Activated CD4-positive, alpha-beta T cell treated with anti-CD3 and anti-CD28 coated beads, Interleukin-2, amount 50 U/mL, for 1 hour (primary cell): ENCODE measurements at regions not wholly inside any gene's neighbourhood (a gene's known extent, or its start where the extent isn't known, plus 50 kb on each side); places are given as distances from the start of the nearest gene placed in this dataset.

Source experiments
- DNase-seq: peaks from one replicate; pipeline ENCODE4 v3.0.0-alpha.2; 2020

DNA sequence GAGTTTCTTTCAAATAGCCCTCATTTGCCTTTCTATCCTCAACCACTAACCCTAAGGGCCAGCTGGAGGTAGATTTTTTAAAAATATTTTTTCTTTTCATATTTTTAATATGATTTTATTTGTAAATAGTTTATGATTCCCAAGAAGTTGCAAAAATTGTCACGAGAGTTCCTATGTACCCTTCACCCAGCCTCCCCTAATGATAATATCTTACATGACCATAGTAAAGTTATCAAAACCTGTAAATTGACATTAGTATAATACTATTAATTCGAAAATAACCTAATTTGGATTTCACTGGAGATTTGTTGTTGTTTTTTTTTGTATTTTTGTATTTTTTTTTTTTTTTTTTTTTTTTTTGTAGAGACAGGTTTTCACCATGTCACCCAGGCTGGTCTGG, 495.5 kb downstream of the MIAT start:
- no peak for DNase-seq

DNA sequence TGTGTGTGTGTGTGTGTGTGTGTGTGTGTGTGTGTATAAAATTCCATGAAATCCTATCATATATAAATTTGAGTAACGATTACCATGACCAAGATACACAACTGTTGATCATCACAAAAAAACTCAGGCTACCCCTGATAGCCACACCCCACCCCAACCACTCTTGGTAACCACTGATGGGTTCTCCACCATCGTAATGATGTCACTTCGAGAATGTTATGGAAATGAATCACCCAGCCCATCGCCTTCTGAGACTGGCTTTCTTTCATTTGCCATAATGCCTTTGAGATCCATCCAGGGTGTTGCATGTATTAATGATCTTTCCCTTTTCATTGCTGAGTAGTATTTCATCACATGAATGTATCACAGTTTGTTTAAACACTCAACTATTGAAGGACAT, 496.0 kb downstream of the MIAT start:
- DNase-seq: no peak

DNA sequence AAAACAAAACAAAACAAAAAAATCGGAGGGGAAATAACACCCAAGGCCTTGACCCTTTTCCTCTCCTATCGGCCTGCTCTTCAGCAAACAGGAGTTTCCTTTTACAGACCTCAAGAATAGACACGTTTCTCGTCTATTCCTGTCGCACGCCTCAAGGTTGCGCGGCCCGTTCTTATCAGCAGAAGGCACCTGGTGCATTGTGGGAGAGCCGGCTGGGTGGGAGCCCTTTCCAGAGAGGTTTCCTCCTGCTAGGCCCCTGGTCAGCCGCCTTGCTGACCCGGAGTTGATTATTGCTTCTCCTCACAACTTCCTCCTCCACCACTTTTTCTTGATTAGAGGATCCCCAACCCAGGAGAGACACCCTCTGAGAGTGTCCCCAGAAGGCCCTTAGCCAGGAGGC, 497.3 kb downstream of the MIAT start:
- no peak for DNase-seq

DNA sequence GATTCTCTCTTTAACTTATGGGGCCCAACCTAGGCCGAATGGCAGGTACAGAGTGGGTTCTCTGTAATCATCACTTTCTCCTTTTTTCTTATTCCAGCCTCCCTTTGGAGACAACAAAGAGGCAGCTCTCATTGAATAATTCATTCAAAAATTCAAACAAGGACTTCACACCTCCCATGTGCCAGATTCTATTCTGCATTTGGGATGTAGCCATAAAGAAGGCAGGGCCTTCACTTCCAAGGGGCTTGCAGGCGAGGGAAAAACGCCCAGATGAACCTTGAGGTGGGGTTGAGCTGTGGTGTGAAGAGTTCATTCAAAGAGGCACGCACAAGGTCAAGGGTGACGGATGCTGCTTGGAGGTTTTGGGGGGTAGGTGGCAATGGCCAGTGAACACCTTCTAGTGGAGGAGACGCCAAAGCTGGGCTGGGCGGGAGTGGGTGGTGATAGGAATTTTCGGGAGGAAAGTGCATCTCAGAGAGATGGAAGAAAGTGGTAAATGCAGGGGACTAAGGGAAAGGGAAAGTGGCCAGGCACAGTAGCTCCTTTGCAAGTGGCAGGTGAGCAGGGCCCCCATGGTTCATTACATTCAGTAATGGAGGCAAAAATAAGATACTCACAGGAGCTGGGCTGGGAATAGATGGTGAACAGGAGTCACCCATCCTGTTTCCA, 499.6 kb downstream of the MIAT start:
- DNase-seq: no peak

DNA sequence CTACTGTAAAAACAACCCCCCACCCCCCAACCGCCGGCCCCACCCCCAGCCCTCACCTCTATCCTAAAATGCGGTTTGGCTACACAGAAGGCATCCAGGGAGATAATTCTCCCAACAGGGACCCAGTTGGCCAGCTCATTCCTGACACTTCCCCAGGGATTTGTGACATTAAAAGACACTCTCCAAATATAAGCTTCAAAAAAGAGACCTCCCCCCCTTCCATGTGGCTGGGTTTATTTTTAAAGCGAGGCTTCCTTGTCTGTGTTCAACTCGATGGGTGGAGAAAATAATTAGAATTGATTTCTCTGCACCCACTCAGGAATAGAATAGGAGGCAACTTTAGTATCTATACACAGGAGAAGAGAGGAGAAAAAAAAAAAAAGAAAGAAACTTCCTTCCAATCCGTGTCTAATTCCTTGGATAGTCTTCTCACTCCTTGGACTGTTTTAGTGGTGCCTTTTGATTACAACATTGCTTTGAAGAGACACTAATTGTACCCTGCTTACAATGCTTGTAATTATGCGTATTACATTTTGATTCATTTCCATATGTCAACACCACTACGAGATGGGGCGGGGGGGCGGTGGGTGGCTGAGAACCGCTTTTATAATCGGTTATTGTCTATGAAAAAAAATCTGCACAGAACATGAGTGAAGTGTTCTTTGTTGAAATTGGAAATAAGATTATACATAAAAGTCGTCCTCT, 500.4 kb downstream of the MIAT start:
- no peak for DNase-seq

DNA sequence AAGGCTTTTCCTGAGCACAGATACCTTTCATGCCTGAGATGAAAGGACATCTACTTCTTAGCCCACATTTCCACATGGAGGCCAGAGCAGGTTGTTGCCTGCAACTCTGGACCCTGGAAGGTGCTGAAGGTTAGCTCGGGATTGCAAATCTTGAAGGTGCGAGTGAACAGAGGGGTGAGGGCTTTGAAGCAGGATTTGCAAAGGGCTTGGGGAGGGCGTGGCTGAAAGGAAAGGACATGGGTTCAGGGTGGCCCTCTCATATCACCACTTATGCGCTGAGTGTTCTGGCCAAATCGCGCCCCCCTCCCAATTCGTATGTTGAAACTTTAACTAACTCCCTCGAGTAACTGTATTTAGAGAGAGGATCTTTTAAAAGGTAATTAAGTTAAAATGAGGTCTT, 501.6 kb downstream of the MIAT start:
- DNase-seq: no peak

DNA sequence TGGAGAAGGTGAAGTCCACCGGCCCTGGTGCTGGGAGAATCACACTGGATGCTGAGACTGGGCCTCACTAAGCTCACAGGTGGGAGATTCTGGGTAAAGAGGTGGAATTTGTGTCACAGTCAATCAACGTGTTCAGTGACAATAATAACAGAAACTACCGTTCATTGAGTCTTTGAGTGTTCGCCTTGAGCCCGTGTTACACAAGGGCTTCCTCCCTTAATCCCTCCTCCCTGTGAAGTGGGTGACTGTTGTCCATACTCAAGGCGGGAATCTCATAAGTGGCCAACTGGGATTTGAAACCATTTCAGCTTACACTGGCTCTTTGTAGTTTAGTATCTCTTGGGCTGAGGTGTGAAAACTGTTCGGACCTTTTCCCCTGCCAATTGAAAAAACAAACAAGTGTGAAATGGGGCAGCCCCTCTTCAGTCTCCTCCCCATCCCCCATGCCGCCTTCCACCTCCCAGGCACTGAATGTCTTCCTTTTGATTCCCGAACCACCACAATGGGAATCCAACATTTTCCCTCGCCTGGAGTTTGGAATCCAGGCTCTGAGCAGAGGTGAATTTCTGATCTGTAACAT, 502.4 kb downstream of the MIAT start:
- no peak for DNase-seq

DNA sequence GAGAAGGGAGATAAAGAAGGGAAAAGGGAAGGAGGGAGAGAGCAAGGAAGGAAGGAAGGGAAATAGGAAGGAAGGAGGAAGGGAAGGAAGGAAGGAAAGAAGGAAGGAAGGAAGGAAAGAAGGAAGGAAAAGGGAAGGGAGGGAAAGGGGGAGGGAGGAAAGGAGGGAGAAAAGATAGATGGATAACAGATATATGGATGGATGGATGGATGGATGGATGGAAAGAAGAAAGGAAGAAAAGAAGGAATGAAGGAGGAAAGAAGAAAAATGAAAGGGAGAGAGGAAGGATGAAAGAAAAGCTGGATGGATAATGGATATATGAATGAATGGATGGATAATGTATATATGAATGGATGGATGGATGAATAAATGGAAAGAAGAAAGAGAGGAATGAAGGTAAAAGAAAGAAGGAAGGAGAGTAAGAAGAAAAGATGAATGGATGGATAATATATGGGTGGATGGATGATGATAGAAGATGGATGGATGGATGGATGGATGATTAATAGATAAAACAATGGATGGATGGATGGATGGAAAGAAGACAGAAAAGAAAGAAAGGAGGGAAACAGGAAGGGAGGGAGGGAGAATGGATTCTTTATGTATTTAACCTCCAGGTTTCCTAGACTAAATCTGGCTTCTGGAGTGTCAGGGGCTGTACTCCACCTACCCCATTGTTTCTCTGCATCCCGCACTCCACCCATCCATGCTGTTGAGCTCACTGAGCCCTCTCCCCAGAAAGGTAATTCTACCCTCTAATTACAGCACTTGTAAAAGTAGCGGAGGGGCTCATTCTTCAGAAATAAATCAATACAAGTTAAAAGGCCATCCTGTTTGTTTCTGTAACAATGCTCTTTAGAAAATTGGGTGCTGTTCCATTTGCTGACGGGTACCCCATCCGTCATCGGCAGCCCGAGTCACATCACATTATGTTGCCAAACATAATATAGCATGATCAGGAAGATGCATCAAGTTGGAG, 506.1 kb downstream of the MIAT start:
- DNase-seq: no peak

DNA sequence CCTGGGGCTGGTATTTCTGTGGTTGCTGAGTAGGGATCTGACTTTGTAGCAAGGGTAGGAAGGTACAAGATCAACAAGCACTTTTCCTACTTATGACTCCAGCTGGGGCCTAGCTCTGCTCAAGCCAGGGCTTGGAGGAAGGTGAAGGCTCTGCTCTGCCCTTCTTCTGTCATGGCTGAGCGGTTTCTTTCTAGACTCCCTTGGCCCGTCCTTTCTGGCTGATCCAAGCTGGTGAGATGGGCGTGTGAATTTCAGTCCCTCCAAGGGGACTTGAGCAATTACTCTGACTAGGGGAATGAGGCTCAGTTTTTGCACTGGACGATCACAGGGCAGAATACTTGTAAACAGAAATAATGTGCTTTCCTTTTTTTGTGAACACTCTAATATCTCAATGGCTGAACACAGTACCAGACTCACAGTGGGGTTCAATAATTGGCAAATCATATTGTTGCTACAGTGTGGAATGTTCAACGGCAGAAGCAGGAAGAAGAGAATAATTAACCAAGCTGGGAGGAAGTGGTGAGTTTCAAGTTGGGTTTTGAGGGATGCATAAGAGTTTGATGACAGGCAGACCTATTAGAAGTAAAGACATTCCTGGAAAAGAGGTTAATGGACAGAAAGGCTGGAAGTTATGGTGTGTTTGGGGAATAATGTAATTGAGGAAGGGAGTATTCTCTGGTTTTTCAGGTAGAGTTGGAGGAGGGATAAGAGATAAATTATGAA, 507.6 kb downstream of the MIAT start:
- DNase-seq: no peak

DNA sequence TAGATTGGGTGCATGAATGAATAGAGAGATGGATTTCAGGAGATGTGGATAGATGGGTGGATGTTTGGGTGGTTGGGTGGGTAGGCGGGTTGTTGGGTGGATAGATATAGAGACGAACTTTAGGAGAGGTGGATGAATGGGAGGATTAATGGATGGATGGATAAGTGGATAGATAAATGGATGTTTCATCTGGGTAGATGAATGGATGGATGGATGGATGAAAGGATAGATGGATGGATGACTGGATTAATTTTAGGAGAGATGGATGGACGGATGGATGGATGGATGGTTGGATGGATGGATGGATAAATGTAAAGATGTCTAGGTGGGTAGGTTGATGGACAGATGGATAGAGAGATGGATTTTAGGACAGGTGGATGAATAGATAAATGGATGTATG, 511.3 kb downstream of the MIAT start:
- DNase-seq: no peak

DNA sequence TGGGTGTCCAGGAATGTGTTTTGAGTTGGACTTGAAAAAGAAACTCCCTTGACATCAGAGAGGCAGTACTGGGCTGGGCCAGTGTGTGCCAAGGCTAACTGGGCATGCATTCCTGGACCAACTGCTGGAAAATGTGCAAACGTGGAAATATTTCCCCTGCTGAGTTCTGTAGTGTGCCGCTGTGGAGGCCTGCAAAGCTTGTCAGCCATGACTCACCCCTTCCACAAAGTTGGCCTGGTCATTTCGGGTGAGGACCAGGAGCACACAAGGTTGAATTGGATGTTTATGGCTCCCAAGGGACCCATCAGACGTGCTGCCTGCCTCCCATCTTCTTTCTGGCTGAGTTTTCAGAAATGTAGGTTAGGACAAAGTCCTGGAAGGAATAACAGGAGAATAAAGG, 513.1 kb downstream of the MIAT start:
- no peak for DNase-seq

DNA sequence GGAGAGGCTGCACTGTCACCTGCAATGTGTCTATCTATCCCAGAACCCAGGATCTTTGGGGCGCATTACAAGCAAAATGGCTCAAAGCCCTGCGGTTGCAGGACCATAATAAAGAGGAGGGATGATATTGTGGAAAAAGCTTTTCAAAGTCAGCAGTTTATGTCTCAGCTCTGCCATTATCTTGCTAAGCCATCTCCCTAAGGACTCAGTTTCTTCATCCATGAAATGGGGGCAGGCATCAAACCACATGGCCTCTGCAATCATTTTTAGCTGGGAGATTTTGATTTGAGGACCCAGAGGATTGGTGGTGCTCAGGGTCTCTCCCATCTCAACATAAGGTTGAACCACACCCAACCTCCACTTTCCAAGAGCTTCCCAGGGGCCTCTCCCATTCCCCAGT, 513.8 kb downstream of the MIAT start:
- DNase-seq: no peak

DNA sequence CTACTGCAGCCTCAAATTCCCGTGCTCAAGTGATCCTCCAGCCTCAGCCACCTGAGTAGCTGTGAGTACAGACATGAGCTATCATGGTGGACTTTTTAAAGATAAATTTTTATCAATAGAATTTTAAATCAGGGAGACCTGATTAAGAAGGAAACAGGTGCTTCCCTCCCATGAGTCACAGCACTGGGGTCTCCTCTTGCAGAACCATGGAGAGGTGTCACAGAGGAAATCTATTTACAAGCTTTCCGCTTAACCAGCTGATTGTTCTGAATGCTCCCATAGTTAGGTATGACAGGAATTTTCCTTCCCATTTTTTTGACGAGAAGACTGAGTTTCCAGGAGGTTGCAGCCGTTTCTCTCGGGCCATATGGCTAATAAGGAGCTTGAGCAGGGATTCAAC, 516.1 kb downstream of the MIAT start:
- DNase-seq: no peak

DNA sequence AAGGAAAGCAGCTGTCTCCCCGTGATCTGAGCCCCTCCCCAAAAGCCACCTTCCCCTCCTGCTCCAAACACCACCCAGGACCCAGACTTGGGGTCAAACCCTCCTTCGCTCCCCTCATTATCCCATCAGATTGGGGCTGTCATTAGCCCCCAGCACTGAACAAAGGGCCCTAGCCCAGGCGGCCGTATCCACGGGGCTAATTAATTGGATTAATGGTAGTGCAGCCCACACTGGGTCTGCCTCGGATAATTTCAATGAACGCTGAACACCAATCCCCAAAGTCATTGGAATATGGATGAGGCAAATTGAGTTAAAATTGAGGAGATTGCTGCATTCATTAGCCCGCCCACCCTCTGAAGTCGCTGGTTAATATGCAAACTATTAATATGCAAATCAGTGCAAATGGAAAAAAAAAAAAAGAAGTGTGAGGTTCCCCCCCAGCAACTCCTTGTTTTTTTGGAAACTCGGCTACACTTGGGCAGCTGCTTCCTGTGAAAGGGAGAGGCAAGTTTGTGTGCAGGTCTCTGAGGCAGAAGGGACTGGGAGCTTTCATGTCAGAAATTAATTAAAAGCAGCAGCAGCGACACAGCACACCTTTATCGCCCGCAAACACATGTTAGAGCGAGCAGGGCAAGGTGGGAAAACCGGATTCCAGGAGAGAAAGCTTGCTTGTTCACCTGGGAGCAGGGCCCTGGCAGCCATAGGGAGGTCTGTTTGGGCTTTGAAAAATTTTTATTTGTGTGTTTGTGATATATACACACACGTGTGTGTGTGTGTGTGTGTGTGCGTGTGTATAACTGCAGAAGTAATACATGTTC, 517.8 kb downstream of the MIAT start:
- DNase-seq: no peak

DNA sequence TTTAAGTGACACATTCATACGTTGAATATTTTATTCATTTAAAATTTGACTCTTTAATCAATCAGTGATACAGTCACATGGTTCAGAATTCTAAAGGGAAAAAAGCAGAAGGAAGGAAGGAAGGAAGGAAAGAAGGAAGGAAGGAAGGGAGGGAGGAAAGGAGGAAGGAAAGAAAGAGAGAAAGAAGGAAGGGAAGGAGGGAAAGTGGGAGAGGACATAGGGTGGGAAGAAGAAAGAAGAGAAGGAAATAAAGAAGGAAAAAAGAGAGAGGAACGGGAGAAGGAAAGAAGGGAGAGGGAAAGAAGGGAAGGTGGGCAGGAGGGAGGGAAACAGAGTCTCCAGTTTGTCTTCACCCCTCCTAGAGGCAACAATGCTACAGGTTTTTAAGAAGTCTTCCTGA, 518.6 kb downstream of the MIAT start:
- DNase-seq: no peak

DNA sequence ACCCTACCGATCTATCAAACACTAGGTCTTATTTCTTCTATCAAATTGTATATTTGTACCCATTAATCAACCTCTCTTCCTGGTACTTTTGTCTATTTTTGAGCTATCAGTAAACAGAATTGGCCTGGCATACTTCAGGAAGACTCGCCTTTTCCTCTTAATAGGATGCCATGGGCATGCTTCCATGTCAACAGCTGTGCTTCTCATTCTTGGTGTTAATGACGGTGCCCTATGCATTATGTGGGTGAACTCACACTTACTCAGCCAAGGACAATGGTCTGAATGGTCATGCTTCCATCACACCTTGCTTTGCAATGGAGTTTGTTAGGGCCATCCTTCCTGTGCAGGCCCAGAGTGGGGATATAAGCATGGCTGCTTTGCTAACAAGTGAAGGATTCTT, 521.8 kb downstream of the MIAT start:
- no peak for DNase-seq

DNA sequence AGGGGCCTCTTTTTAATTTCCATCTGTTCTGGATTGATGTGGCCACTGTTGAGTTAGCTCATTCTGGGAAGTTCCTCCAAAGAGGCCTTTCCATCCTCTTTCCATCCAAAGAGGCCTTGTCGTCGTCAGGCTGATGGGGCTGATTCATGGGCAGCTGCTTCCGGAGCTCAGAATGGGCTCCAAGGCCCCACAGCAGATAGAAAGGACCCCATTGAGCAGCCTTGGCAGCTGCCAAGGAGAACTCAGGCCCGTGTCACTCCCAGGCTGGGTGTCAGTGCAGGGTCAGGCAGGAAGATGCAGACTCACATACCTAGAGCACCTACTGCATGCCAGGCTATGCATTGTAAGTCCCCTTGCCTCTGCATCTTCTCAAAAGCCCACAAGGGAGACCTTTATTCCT, 524.1 kb downstream of the MIAT start:
- no peak for DNase-seq

DNA sequence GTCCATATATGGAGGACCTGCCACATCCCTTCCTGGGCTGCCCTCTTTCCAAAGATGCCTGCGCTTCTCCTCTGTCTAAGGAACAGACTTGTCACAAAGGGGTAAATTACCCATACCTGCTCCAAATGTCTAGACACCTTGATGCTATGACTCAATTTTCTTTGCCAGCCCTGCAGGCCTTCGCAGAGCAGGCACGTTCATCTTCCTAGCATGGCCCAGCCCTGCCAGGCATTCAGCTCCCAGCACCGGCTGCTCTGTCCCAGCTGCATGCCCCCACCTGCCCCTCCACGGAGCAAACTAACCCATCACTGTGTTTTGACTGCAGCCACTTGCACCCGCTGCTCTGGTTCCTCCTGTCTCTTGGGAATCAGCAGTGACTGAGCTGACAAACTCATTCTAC, 526.1 kb downstream of the MIAT start:
- no peak for DNase-seq

DNA sequence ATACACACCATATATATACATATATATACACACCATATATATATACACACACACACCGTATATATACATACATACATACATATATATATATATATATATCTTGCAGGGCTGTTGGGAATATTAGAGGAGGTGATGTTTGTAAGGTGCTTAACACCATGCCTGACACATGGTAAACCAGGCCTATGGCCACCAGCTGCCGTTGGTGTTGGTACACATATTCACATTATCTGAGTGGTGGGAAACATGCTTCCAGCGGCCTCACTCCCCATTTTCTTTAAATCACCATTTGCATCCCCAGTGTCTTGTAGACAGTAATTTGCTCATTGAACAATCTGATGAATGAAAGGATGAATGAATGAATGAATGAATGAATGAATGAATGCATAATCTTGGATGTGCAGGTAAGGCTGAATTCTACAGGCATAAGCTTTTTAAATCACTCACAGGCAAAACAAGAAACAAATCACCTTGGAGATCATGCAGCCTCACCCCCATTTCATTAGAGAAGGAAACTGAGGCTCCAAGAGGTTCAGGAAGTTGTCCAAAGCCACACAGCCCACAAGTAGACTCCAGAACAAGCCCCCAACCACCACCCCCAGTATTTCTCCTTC, 527.8 kb downstream of the MIAT start:
- DNase-seq: no peak

DNA sequence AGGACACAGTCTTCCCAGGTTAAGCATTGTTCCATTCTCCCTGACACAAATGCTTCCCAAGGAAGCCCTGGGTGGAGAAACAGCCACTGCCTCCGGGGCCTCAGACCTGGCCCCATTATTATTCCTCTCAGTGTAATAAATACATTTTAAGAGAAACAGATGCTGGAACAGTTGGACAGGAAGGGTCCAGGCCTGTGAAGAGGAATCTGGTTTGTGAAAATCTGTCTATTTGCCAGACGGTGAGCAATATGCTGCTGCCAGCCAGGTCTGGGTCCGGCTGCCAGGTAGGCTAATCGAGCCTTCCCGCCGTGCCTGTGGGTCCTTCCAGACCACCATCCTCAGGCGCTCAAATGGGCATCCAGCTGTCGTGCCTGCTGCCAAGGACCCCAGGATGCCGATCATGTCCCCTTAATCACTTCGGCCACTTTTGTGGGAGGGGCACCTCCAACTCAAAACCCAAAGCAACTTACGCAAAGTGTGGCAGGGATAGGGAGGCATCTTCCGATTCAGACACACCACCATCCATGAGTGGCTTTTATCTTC, 528.4 kb downstream of the MIAT start:
- no peak for DNase-seq

DNA sequence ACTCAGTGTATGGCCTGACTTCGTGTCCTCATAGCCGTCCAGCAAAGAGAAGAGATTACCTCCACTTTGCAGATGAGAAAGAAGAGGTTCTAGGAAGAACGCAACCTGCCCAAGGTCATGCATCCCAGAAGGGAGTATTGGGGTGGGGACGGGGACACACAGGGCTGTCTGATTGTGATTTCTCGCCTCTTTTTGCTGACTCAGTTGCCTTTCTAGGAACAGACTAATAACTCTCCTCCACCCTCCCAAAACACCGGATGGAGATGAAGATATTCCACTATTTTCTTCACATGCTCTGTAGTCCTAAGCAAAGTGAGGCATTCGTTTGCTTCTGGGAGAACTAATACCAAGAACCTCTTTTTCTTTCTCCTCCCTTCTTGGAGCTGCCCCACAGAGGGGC, 529.3 kb downstream of the MIAT start:
- no peak for DNase-seq
